GM19043 (cell line): ENCODE measurements at regions not wholly inside any gene's neighbourhood (a gene's known extent, or its start where the extent isn't known, plus 50 kb on each side); places are given as distances from the start of the nearest gene placed in this dataset.

Source experiments
- ATAC-seq: cut with Tn5 transposase; IDR thresholded peaks from one replicate; pipeline ENCODE4 v1.9.1; 2021; ENCODE audit warnings: low read depth; ENCODE audit not compliant: unreplicated experiment

GRCh38 chr2:72006188-72006736, 141.4 kb downstream of the CYP26B1 start:
- ATAC-seq, result no peak

- ATAC-seq, result no peak
These were observed 142.7 kb downstream of the CYP26B1 start for GRCh38 chr2:72004976-72005375.

GRCh38 chr2:72004201-72004915, 143.3 kb downstream of the CYP26B1 start:
- no peak for ATAC-seq

- ATAC-seq, result no peak
These were observed 143.9 kb downstream of the CYP26B1 start for GRCh38 chr2:72003796-72004195.

GRCh38 chr2:72003124-72003523, 144.5 kb downstream of the CYP26B1 start:
- no peak for ATAC-seq

- ATAC-seq, result no peak
These were observed 145.5 kb downstream of the CYP26B1 start for GRCh38 chr2:72001937-72002690.

- no peak for ATAC-seq
These were observed 147.6 kb downstream of the CYP26B1 start for GRCh38 chr2:72000110-72000509.

- ATAC-seq, result no peak
These were observed 148.1 kb downstream of the CYP26B1 start for GRCh38 chr2:71999580-71999979.

- no peak for ATAC-seq
These were observed 149.8 kb downstream of the CYP26B1 start for GRCh38 chr2:71997843-71998242.

- ATAC-seq, result no peak
These were observed 152.5 kb downstream of the CYP26B1 start for GRCh38 chr2:71995067-71995665.

- no peak for ATAC-seq
These were observed 155.6 kb downstream of the CYP26B1 start for GRCh38 chr2:71992036-71992435.

- ATAC-seq, result no peak
These were observed 156.3 kb downstream of the CYP26B1 start for GRCh38 chr2:71991397-71991796.

- no peak for ATAC-seq
These were observed 156.8 kb downstream of the CYP26B1 start for GRCh38 chr2:71990826-71991225.

GRCh38 chr2:71990122-71990521, 157.5 kb downstream of the CYP26B1 start:
- no peak for ATAC-seq

- no peak for ATAC-seq
These were observed 158.0 kb downstream of the CYP26B1 start for GRCh38 chr2:71989671-71990070.

GRCh38 chr2:71988170-71988569, 159.5 kb downstream of the CYP26B1 start:
- ATAC-seq, result no peak

- ATAC-seq, result no peak
These were observed 171.0 kb downstream of the CYP26B1 start for GRCh38 chr2:71976685-71977084.

- no peak for ATAC-seq
These were observed 172.8 kb downstream of the CYP26B1 start for GRCh38 chr2:71974846-71975245.

- no peak for ATAC-seq
These were observed 176.2 kb downstream of the CYP26B1 start for GRCh38 chr2:71971493-71971892.

GRCh38 chr2:71965530-71965929, 182.1 kb downstream of the CYP26B1 start:
- no peak for ATAC-seq

GRCh38 chr2:71962911-71963694, 184.6 kb downstream of the CYP26B1 start:
- no peak for ATAC-seq
